Activated CD4-positive, alpha-beta T cell treated with anti-CD3 and anti-CD28 coated beads for 36 hours (primary cell): ENCODE measurements at regions not wholly inside any gene's neighbourhood (a gene's known extent, or its start where the extent isn't known, plus 50 kb on each side); places are given as distances from the start of the nearest gene placed in this dataset.
A peak's percentile ranks its signal among the peaks of the same experiment; 100 is the strongest.

Experiments used
- ATAC-seq: fragments of 200-7000 bp; cut with Tn5 transposase; one replicate; pipeline ENCODE4 v1.10.0; 2021; ENCODE audit warnings: mild to moderate bottlenecking, moderate library complexity
- CTCF ChIA-PET: fragments of 350-600 bp; sonication (Branson Sonifier 250); formaldehyde crosslinking; loops from one replicate; lab custom pipeline; 2021; ENCODE audit warnings: antibody characterized with exemption; lab: Charles Lee
- POLR2A ChIA-PET: fragments of 350-600 bp; sonication (Branson Sonifier 250); formaldehyde crosslinking; loops from one replicate; lab custom pipeline; 2021; ENCODE audit warnings: antibody characterized with exemption, inconsistent platforms; lab: Charles Lee
- DNase-seq: peaks from one replicate; pipeline ENCODE4 v3.0.0-alpha.2; 2020
- H3K27ac Mint-ChIP-seq: one replicate; pipeline ENCODE4 v1.8.0; 2021; ENCODE audit warnings: mixed read lengths
- H3K27me3 Mint-ChIP-seq: one replicate; pipeline ENCODE4 v1.8.0; 2021; ENCODE audit warnings: mixed read lengths
- H3K36me3 Mint-ChIP-seq: one replicate; pipeline ENCODE4 v1.8.0; 2021; ENCODE audit warnings: low read depth, mixed read lengths
- H3K4me1 Mint-ChIP-seq: one replicate; pipeline ENCODE4 v1.8.0; 2021; ENCODE audit warnings: mixed read lengths
- H3K4me3 Mint-ChIP-seq: one replicate; pipeline ENCODE4 v1.8.0; 2021; ENCODE audit warnings: mild to moderate bottlenecking, moderate library complexity, mixed read lengths
- H3K9me3 Mint-ChIP-seq: one replicate; pipeline ENCODE4 v1.8.0; 2021; ENCODE audit warnings: low read depth, mixed read lengths
- intact Hi-C, 2 experiments: fragments of 100-400 bp; cut with DNase I in 1 of 2; cut with micrococcal nuclease in 1 of 2; formaldehyde crosslinking; loops; one replicate each; pipeline versions ENCODE4 v1.14.2 to v1.15.1; 2022 to 2024; cut with DNase I, micrococcal nuclease

- Mint-ChIP-seq H3K4me3 (no peak overlapping the region), H3K27ac (no peak overlapping the region), H3K4me1 (peaks cover 6% of the 10 kb centered on the region), H3K27me3 (no peaks in the 10 kb centered on the region), H3K9me3 (no peaks in the 10 kb centered on the region), H3K36me3 (no peaks in the 10 kb centered on the region)
- CTCF ChIA-PET = interaction anchor here (0.6 to 0.7 kb wide), 2 partner anchors 15 to 22 kb away, joined by 3 to 6 read pairs; no protein-coding TSS in a partner anchor
- intact Hi-C loops = no loop called here
- peak; percentile 57 for DNase-seq
- ATAC-seq = peak; percentile 97
- POLR2A ChIA-PET = interaction anchor here (0.6 kb wide), 1 partner anchor 540 kb away, joined by 3 read pairs; no protein-coding TSS in a partner anchor
Measured at GRCh38 chr4:38189445-38189844, 229.2 kb downstream of the PTTG2 start.

- H3K4me3 Mint-ChIP-seq = no peak overlapping the region
Measured at GRCh38 chr4:38190717-38191178, 230.6 kb downstream of the PTTG2 start.

GRCh38 chr4:38192516-38192915, 232.3 kb downstream of the PTTG2 start:
- DNase-seq (no peak), ATAC-seq (no peak)
- ChIA-PET CTCF (interaction anchor here (0.6 kb wide), 1 partner anchor 13 kb away, joined by 3 read pairs; no protein-coding TSS in a partner anchor), POLR2A (no interaction called here)
- Mint-ChIP-seq H3K36me3 (no peaks in the 10 kb centered on the region), H3K4me1 (peaks cover 6% of the 10 kb centered on the region), H3K4me3 (no peak overlapping the region), H3K27ac (no peak overlapping the region), H3K27me3 (no peaks in the 10 kb centered on the region), H3K9me3 (peaks cover 1% of the 10 kb centered on the region)
- intact Hi-C loops = no loop called here

More at GRCh38 chr4:38190717-38191178, 230.6 kb downstream of the PTTG2 start:
- Mint-ChIP-seq H3K27ac (no peak overlapping the region), H3K36me3 (no peaks in the 10 kb centered on the region), H3K27me3 (no peaks in the 10 kb centered on the region), H3K4me1 (peaks cover 6% of the 10 kb centered on the region), H3K9me3 (peaks cover 1% of the 10 kb centered on the region)
- POLR2A ChIA-PET = no interaction called here
- DNase-seq = no peak
- ATAC-seq = no peak
- intact Hi-C loops = no loop called here
- CTCF ChIA-PET = no interaction called here

GRCh38 chr4:38193236-38193863, 233.2 kb downstream of the PTTG2 start:
- no peaks in the 10 kb centered on the region for H3K27me3 Mint-ChIP-seq
- H3K4me3 Mint-ChIP-seq = no peak overlapping the region
- intact Hi-C loops = no loop called here
- CTCF ChIA-PET = interaction anchor here (0.6 to 1.2 kb wide), 2 partner anchors 13 to 131 kb away, joined by 3 to 4 read pairs; no protein-coding TSS in a partner anchor
- POLR2A ChIA-PET = no interaction called here
- H3K4me1 Mint-ChIP-seq = peaks cover 6% of the 10 kb centered on the region
- DNase-seq = no peak
- no peak for ATAC-seq
- peaks cover 1% of the 10 kb centered on the region for H3K9me3 Mint-ChIP-seq
- H3K36me3 Mint-ChIP-seq = no peaks in the 10 kb centered on the region
- no peak overlapping the region for H3K27ac Mint-ChIP-seq

GRCh38 chr4:38194047-38194602, 233.9 kb downstream of the PTTG2 start:
- no peaks in the 10 kb centered on the region for H3K27me3 Mint-ChIP-seq
- ATAC-seq = no peak
- intact Hi-C loops = no loop called here
- no peak overlapping the region for H3K4me3 Mint-ChIP-seq
- ChIA-PET POLR2A (no interaction called here), CTCF (interaction anchor here (1.2 to 2.8 kb wide), 3 partner anchors 14 to 133 kb away, joined by 3 to 9 read pairs (median 4); no protein-coding TSS in a partner anchor)
- H3K9me3 Mint-ChIP-seq = peaks cover 1% of the 10 kb centered on the region
- DNase-seq = no peak
- no peak overlapping the region for H3K27ac Mint-ChIP-seq
- H3K36me3 Mint-ChIP-seq = no peaks in the 10 kb centered on the region
- H3K4me1 Mint-ChIP-seq = peaks cover 5% of the 10 kb centered on the region

GRCh38 chr4:38195486-38195885, 235.3 kb downstream of the PTTG2 start:
- Mint-ChIP-seq H3K27me3 (no peaks in the 10 kb centered on the region), H3K4me1 (no peaks in the 10 kb centered on the region), H3K27ac (no peak overlapping the region), H3K36me3 (no peaks in the 10 kb centered on the region), H3K4me3 (no peak overlapping the region), H3K9me3 (peaks cover 1% of the 10 kb centered on the region)
- intact Hi-C loops = no loop called here
- ATAC-seq = no peak
- POLR2A ChIA-PET = no interaction called here
- DNase-seq = no peak
- CTCF ChIA-PET = interaction anchor here (1.1 to 2.8 kb wide), 3 partner anchors 16 to 480 kb away, joined by 3 to 9 read pairs (median 3); no protein-coding TSS in a partner anchor

- ChIA-PET CTCF (interaction anchor here (1.1 to 2.8 kb wide), 2 partner anchors 16 to 479 kb away, joined by 3 to 9 read pairs; no protein-coding TSS in a partner anchor), POLR2A (no interaction called here)
- Mint-ChIP-seq H3K27ac (no peak overlapping the region), H3K4me3 (no peak overlapping the region), H3K27me3 (no peaks in the 10 kb centered on the region), H3K4me1 (no peaks in the 10 kb centered on the region), H3K36me3 (no peaks in the 10 kb centered on the region), H3K9me3 (peaks cover 1% of the 10 kb centered on the region)
- no peak for DNase-seq
- intact Hi-C loops = no loop called here
- ATAC-seq = no peak
Measured at GRCh38 chr4:38195911-38196310, 235.7 kb downstream of the PTTG2 start.

- no peaks in the 10 kb centered on the region for H3K9me3 Mint-ChIP-seq
- peaks cover 4% of the 10 kb centered on the region for H3K4me1 Mint-ChIP-seq
- no peak overlapping the region for H3K4me3 Mint-ChIP-seq
- intact Hi-C loops = no loop called here
- POLR2A ChIA-PET = no interaction called here
- H3K27me3 Mint-ChIP-seq = no peaks in the 10 kb centered on the region
- no peaks in the 10 kb centered on the region for H3K36me3 Mint-ChIP-seq
- no peak for DNase-seq
- no peak overlapping the region for H3K27ac Mint-ChIP-seq
- CTCF ChIA-PET = interaction anchor here (1.0 to 1.2 kb wide), 2 partner anchors 18 to 504 kb away, joined by 3 read pairs; no protein-coding TSS in a partner anchor
- ATAC-seq = no peak
Measured at GRCh38 chr4:38202242-38202641, 242.0 kb downstream of the PTTG2 start.

- no peak overlapping the region for H3K27ac Mint-ChIP-seq
- H3K9me3 Mint-ChIP-seq = no peaks in the 10 kb centered on the region
- intact Hi-C loops = no loop called here
- H3K27me3 Mint-ChIP-seq = no peaks in the 10 kb centered on the region
- H3K36me3 Mint-ChIP-seq = no peaks in the 10 kb centered on the region
- H3K4me3 Mint-ChIP-seq = no peak overlapping the region
- ATAC-seq (no peak), DNase-seq (no peak)
- POLR2A ChIA-PET = no interaction called here
- CTCF ChIA-PET = interaction anchor here (0.7 to 1.1 kb wide), 3 partner anchors 32 to 472 kb away, joined by 3 to 5 read pairs (median 3); no protein-coding TSS in a partner anchor
- peaks cover 4% of the 10 kb centered on the region for H3K4me1 Mint-ChIP-seq
Measured at GRCh38 chr4:38203609-38204008, 243.4 kb downstream of the PTTG2 start.

- no peaks in the 10 kb centered on the region for H3K27me3 Mint-ChIP-seq
- intact Hi-C loops = no loop called here
- DNase-seq (no peak), ATAC-seq (no peak)
- H3K4me3 Mint-ChIP-seq = no peak overlapping the region
- H3K9me3 Mint-ChIP-seq = no peaks in the 10 kb centered on the region
- CTCF ChIA-PET = interaction anchor here (0.7 to 1.1 kb wide), 4 partner anchors 33 to 471 kb away, joined by 3 to 5 read pairs (median 3); no protein-coding TSS in a partner anchor
- no peaks in the 10 kb centered on the region for H3K36me3 Mint-ChIP-seq
- POLR2A ChIA-PET = no interaction called here
- H3K4me1 Mint-ChIP-seq = peaks cover 4% of the 10 kb centered on the region
- no peak overlapping the region for H3K27ac Mint-ChIP-seq
Measured at GRCh38 chr4:38204339-38205035, 244.3 kb downstream of the PTTG2 start.

GRCh38 chr4:38205261-38205660, 245.1 kb downstream of the PTTG2 start:
- Mint-ChIP-seq H3K27me3 (no peaks in the 10 kb centered on the region), H3K27ac (no peak overlapping the region), H3K9me3 (no peaks in the 10 kb centered on the region), H3K4me3 (no peak overlapping the region), H3K36me3 (no peaks in the 10 kb centered on the region), H3K4me1 (peaks cover 4% of the 10 kb centered on the region)
- ATAC-seq (no peak), DNase-seq (no peak)
- CTCF ChIA-PET = interaction anchor here (1.0 kb wide), 1 partner anchor 132 kb away, joined by 3 read pairs; no protein-coding TSS in a partner anchor
- intact Hi-C loops = no loop called here
- POLR2A ChIA-PET = interaction anchor here (0.8 kb wide), 1 partner anchor 439 kb away, joined by 3 read pairs; no protein-coding TSS in a partner anchor
